HEK293 (cell line): ENCODE measurements at regions not wholly inside any gene's neighbourhood (a gene's known extent, or its start where the extent isn't known, plus 50 kb on each side); places are given as distances from the start of the nearest gene placed in this dataset.

Experiments used
- CTCF ChIA-PET: fragments of 350-600 bp; formaldehyde crosslinking; extraction: SDS; loops from one replicate; lab custom pipeline; 2021; ENCODE audit warnings: antibody characterized with exemption; lab: Yijun Ruan, JAX
- POLR2A ChIA-PET: fragments of 300-600 bp; formaldehyde crosslinking; extraction: SDS; loops from one replicate; lab custom pipeline; 2020; ENCODE audit warnings: antibody characterized with exemption, inconsistent platforms; lab: Yijun Ruan, JAX
- H3K27ac ChIP-seq: fragments of 200-500 bp; sonication (Bioruptor generic); 2 replicates; pipeline ENCODE4 v1.5.1; 2014; ENCODE audit warnings: low read depth, low read length, control low read depth, inconsistent platforms; ENCODE audit errors: extremely low read depth
- H3K36me3 ChIP-seq, 2 experiments: fragments of 200-500 bp in 1 of 2; sonication (Bioruptor generic) in 1 of 2; 1 replicate in 1 of 2; 2 replicates in 1 of 2; pipeline ENCODE4 v1.5.1; 2014 to 2017; ENCODE audit warnings: inconsistent platforms in 2 of 2, low read length in 2 of 2; ENCODE audit not compliant: control insufficient read depth in 2 of 2, insufficient read depth in 1 of 2
- H3K4me1 ChIP-seq: fragments of 200-500 bp; sonication (Bioruptor generic); 2 replicates; pipeline ENCODE4 v1.5.1; 2014; ENCODE audit warnings: mild to moderate bottlenecking, low read length, inconsistent platforms; ENCODE audit not compliant: control insufficient read depth, insufficient read depth
- H3K4me3 ChIP-seq: 2 replicates; pipeline ENCODE4 v1.5.1; 2011; ENCODE audit warnings: low read depth, mild to moderate bottlenecking, control low read depth, low read length, moderate library complexity
- H3K9me3 ChIP-seq: fragments of 200-500 bp; sonication (Bioruptor generic); 2 replicates; pipeline ENCODE4 v1.5.1; 2014; ENCODE audit warnings: low read depth, low read length, inconsistent platforms; ENCODE audit not compliant: control insufficient read depth, insufficient read depth
- BCL11A ChIP-seq: fragments of 450-650 bp; formaldehyde crosslinking; IDR thresholded peaks from 2 replicates; pipeline ENCODE4 v1.5.1; 2016; ENCODE audit warnings: low read depth, missing biosample characterization, missing genetic modification characterization
- GLIS1 ChIP-seq: fragments of 450-650 bp; formaldehyde crosslinking; IDR thresholded peaks from 2 replicates; pipeline ENCODE4 v1.5.1; 2016; ENCODE audit warnings: missing biosample characterization, missing genetic modification characterization
- HOXA7 ChIP-seq: sonication (generic); formaldehyde crosslinking; IDR thresholded peaks from 2 replicates; pipeline ENCODE4 v1.8.1; 2022; ENCODE audit warnings: missing genetic modification reagents, borderline replicate concordance
- KLF10 ChIP-seq: fragments of 450-650 bp; IDR thresholded peaks from 2 replicates; pipeline ENCODE4 v1.5.1; 2018; ENCODE audit warnings: missing biosample characterization, mild to moderate bottlenecking, missing genetic modification characterization
- ZBTB48 ChIP-seq: fragments of 450-650 bp; formaldehyde crosslinking; IDR thresholded peaks from 2 replicates; pipeline ENCODE4 v1.5.1; 2016; ENCODE audit warnings: missing biosample characterization, missing genetic modification characterization
- ZBTB8A ChIP-seq: fragments of 450-650 bp; formaldehyde crosslinking; IDR thresholded peaks from 2 replicates; pipeline ENCODE4 v1.5.1; 2016; ENCODE audit warnings: missing biosample characterization, missing genetic modification characterization
- ZFP3 ChIP-seq: fragments of 450-650 bp; formaldehyde crosslinking; IDR thresholded peaks from 2 replicates; pipeline ENCODE4 v1.5.1; 2016; ENCODE audit warnings: low read depth, missing biosample characterization, missing genetic modification characterization
- ZNF174 ChIP-seq: fragments of 450-650 bp; formaldehyde crosslinking; IDR thresholded peaks from 2 replicates; pipeline ENCODE4 v1.5.0; 2017; ENCODE audit warnings: missing biosample characterization, mild to moderate bottlenecking, missing genetic modification characterization
- ZNF175 ChIP-seq: fragments of 450-650 bp; formaldehyde crosslinking; IDR thresholded peaks from 2 replicates; pipeline ENCODE4 v1.5.1; 2016; ENCODE audit warnings: missing biosample characterization, missing genetic modification characterization
- ZNF2 ChIP-seq: fragments of 450-650 bp; formaldehyde crosslinking; IDR thresholded peaks from 2 replicates; pipeline ENCODE4 v1.5.1; 2016; ENCODE audit warnings: missing biosample characterization, missing genetic modification characterization
- ZNF202 ChIP-seq: fragments of 450-650 bp; formaldehyde crosslinking; IDR thresholded peaks from 2 replicates; pipeline ENCODE4 v1.5.1; 2016; ENCODE audit warnings: missing biosample characterization, missing genetic modification characterization, borderline replicate concordance
- ZNF211 ChIP-seq: fragments of 450-650 bp; formaldehyde crosslinking; IDR thresholded peaks from 2 replicates; pipeline ENCODE4 v1.5.1; 2016; ENCODE audit warnings: low read depth, missing biosample characterization, missing genetic modification characterization
- ZNF510 ChIP-seq: fragments of 450-650 bp; formaldehyde crosslinking; IDR thresholded peaks from 2 replicates; pipeline ENCODE4 v1.5.1; 2018; ENCODE audit warnings: mild to moderate bottlenecking, missing genetic modification characterization, missing biosample characterization; ENCODE audit not compliant: insufficient replicate concordance
- ZNF560 ChIP-seq: fragments of 450-650 bp; formaldehyde crosslinking; IDR thresholded peaks from 2 replicates; pipeline ENCODE4 v1.5.1; 2017; ENCODE audit warnings: missing biosample characterization, missing genetic modification characterization, borderline replicate concordance
- ZNF571 ChIP-seq: fragments of 450-650 bp; formaldehyde crosslinking; IDR thresholded peaks from 2 replicates; pipeline ENCODE4 v1.5.0; 2017; ENCODE audit warnings: missing biosample characterization, missing genetic modification characterization
- ZNF585B ChIP-seq: fragments of 450-650 bp; formaldehyde crosslinking; IDR thresholded peaks from 2 replicates; pipeline ENCODE4 v1.5.1; 2016; ENCODE audit warnings: missing biosample characterization, missing genetic modification characterization
- ZNF600 ChIP-seq: fragments of 450-650 bp; formaldehyde crosslinking; IDR thresholded peaks from 2 replicates; pipeline ENCODE4 v1.5.1; 2016; ENCODE audit warnings: missing biosample characterization, missing genetic modification characterization
- ZNF621 ChIP-seq: fragments of 450-650 bp; formaldehyde crosslinking; IDR thresholded peaks from 2 replicates; pipeline ENCODE4 v1.5.1; 2017; ENCODE audit warnings: missing biosample characterization, missing genetic modification characterization
- ZNF654 ChIP-seq: fragments of 450-650 bp; formaldehyde crosslinking; IDR thresholded peaks from 2 replicates; pipeline ENCODE4 v1.5.1; 2016; ENCODE audit warnings: low read depth, missing biosample characterization, missing genetic modification characterization
- ZNF701 ChIP-seq: fragments of 450-650 bp; formaldehyde crosslinking; IDR thresholded peaks from 2 replicates; pipeline ENCODE4 v1.5.1; 2016; ENCODE audit warnings: missing biosample characterization, missing genetic modification characterization
- ZXDB ChIP-seq: fragments of 450-650 bp; formaldehyde crosslinking; IDR thresholded peaks from 2 replicates; pipeline ENCODE4 v1.5.1; 2016; ENCODE audit warnings: missing biosample characterization, missing genetic modification characterization
- TF ChIP-seq, protein P1 (sequence below): fragments of 450-650 bp; IDR thresholded peaks from 2 replicates; pipeline ENCODE4 v1.5.1; 2018; ENCODE audit warnings: missing biosample characterization, missing genetic modification characterization
- TF ChIP-seq, protein P2 (sequence below): fragments of 450-650 bp; formaldehyde crosslinking; IDR thresholded peaks from 2 replicates; pipeline ENCODE4 v1.5.1; 2016; ENCODE audit warnings: missing biosample characterization, missing genetic modification characterization
- TF ChIP-seq, protein P3 (sequence below): fragments of 450-650 bp; formaldehyde crosslinking; IDR thresholded peaks from 2 replicates; pipeline ENCODE4 v1.5.1; 2017; ENCODE audit warnings: missing biosample characterization, missing genetic modification characterization
- TF ChIP-seq, protein P4 (sequence below): fragments of 450-650 bp; formaldehyde crosslinking; IDR thresholded peaks from 2 replicates; pipeline ENCODE4 v1.5.1; 2016; ENCODE audit warnings: missing biosample characterization, missing genetic modification characterization, low read depth
- TF ChIP-seq, protein P5 (sequence below): fragments of 450-650 bp; formaldehyde crosslinking; IDR thresholded peaks from 2 replicates; pipeline ENCODE4 v1.5.1; 2017; ENCODE audit warnings: missing biosample characterization, missing genetic modification characterization

DNA sequence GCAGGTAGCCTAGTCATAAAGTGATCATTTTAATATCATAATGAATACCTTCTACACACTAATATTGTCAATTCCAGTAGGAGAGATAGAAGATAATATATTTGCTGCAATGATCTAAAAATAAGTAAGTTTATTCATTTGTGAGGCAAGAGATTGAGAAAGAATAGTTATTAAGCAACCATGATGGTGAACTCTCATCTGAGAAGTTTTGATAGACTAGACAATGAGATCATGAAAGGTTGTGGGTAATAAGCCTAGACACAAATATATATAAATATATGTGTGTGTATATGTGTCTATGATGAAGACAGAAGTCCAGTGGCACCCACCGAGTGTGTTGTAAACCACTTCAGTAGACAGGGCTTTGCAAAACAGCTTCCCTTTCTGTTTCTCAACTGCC lies 181.0 kb upstream of the CHST9 start:
- H3K4me3 ChIP-seq = no peak overlapping the region
- ChIA-PET POLR2A (no interaction called here), CTCF (interaction anchor here (0.7 to 4.3 kb wide), 3 partner anchors 232 to 1101 kb away, joined by 4 to 64 read pairs (median 28); no protein-coding TSS in a partner anchor)
- no peaks in the 10 kb centered on the region for H3K36me3 ChIP-seq
- H3K4me1 ChIP-seq = no peaks in the 10 kb centered on the region
- TF ChIP-seq ZNF175 (no peak), BCL11A (tag by site-specific recombination) (no peak), ZNF2 (no peak), ZNF211 (tag by site-specific recombination) (no peak)
- H3K27ac ChIP-seq = no peak overlapping the region
- H3K9me3 ChIP-seq = no peaks in the 10 kb centered on the region

DNA sequence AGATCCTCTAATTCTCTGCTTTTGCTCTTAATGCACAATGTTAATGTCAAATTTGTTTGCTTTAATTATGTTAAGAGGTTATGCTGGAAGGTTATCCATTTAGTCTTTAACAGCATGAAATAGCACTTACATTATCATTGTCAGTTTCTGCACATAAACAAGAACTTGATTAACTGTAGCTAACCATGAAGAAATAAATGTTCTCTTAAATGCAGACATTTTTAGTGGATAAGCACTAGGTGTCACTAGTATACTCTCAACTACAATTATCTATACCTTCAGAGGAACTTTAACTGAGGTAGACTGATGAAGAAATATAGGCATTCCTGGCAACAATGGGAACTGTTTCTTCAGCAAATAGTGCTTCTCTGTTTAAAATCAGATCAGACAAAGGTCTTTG lies 178.8 kb upstream of the CHST9 start:
- H3K9me3 ChIP-seq = no peaks in the 10 kb centered on the region
- TF ChIP-seq HOXA7 (CRISPR knock-in tag) (no peak), ZNF654 (tag by site-specific recombination) (peak; percentile 35), ZNF571 (tag by site-specific recombination) (no peak), ZFP3 (tag by site-specific recombination) (no peak), ZNF701 (tag by site-specific recombination) (no peak), ZNF560 (tag by site-specific recombination) (no peak)
- TF ChIP-seq, protein P1, sequence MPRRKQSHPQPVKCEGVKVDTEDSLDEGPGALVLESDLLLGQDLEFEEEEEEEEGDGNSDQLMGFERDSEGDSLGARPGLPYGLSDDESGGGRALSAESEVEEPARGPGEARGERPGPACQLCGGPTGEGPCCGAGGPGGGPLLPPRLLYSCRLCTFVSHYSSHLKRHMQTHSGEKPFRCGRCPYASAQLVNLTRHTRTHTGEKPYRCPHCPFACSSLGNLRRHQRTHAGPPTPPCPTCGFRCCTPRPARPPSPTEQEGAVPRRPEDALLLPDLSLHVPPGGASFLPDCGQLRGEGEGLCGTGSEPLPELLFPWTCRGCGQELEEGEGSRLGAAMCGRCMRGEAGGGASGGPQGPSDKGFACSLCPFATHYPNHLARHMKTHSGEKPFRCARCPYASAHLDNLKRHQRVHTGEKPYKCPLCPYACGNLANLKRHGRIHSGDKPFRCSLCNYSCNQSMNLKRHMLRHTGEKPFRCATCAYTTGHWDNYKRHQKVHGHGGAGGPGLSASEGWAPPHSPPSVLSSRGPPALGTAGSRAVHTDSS (tag by site-specific recombination) = no peak
- TF ChIP-seq, protein P2, sequence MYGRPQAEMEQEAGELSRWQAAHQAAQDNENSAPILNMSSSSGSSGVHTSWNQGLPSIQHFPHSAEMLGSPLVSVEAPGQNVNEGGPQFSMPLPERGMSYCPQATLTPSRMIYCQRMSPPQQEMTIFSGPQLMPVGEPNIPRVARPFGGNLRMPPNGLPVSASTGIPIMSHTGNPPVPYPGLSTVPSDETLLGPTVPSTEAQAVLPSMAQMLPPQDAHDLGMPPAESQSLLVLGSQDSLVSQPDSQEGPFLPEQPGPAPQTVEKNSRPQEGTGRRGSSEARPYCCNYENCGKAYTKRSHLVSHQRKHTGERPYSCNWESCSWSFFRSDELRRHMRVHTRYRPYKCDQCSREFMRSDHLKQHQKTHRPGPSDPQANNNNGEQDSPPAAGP (tag by site-specific recombination) = no peak
- TF ChIP-seq, all 188 proteins: peak for 1
- no peak overlapping the region for H3K27ac ChIP-seq
- CTCF ChIA-PET = interaction anchor here (0.6 to 4.3 kb wide), 13 partner anchors 15 to 1609 kb away, joined by 3 to 64 read pairs (median 3); no protein-coding TSS in a partner anchor
- no peaks in the 10 kb centered on the region for H3K4me1 ChIP-seq
- no peak overlapping the region for H3K4me3 ChIP-seq
- no peaks in the 10 kb centered on the region for H3K36me3 ChIP-seq
- POLR2A ChIA-PET = no interaction called here

DNA sequence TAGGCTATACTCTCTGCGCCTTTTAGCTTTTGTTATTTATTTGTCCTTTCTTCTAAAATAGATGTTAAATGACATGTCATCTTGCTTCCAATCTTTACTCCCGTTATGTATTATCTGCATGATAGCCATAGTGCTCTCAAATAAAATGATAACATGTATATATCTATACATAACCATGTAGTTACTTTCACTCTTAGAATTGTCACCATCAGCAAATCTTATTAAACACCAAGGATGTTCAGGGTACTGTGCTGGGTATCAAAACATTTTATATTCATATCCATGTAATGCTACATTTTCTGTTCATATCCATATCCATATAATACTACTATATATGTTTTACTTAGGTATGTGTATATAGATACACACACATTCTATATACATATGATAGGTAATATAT lies 176.4 kb upstream of the CHST9 start:
- ChIA-PET POLR2A (no interaction called here), CTCF (no interaction called here)
- H3K4me3 ChIP-seq = no peak overlapping the region
- no peaks in the 10 kb centered on the region for H3K4me1 ChIP-seq
- no peaks in the 10 kb centered on the region for H3K36me3 ChIP-seq
- no peaks in the 10 kb centered on the region for H3K9me3 ChIP-seq
- no peak overlapping the region for H3K27ac ChIP-seq
- TF ChIP-seq ZNF510 (tag by site-specific recombination) (no peak), ZNF585B (tag by site-specific recombination) (no peak), ZBTB48 (tag by site-specific recombination) (no peak), ZXDB (tag by site-specific recombination) (no peak), GLIS1 (tag by site-specific recombination) (no peak), KLF10 (tag by site-specific recombination) (no peak), ZNF600 (tag by site-specific recombination) (no peak), ZNF560 (tag by site-specific recombination) (no peak), ZNF202 (tag by site-specific recombination) (no peak), ZBTB8A (tag by site-specific recombination) (no peak), ZNF621 (tag by site-specific recombination) (no peak), ZNF174 (no peak)
- TF ChIP-seq, protein P3, sequence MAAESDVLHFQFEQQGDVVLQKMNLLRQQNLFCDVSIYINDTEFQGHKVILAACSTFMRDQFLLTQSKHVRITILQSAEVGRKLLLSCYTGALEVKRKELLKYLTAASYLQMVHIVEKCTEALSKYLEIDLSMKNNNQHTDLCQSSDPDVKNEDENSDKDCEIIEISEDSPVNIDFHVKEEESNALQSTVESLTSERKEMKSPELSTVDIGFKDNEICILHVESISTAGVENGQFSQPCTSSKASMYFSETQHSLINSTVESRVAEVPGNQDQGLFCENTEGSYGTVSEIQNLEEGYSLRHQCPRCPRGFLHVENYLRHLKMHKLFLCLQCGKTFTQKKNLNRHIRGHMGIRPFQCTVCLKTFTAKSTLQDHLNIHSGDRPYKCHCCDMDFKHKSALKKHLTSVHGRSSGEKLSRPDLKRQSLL (tag by site-specific recombination) = no peak
- TF ChIP-seq, protein P4, sequence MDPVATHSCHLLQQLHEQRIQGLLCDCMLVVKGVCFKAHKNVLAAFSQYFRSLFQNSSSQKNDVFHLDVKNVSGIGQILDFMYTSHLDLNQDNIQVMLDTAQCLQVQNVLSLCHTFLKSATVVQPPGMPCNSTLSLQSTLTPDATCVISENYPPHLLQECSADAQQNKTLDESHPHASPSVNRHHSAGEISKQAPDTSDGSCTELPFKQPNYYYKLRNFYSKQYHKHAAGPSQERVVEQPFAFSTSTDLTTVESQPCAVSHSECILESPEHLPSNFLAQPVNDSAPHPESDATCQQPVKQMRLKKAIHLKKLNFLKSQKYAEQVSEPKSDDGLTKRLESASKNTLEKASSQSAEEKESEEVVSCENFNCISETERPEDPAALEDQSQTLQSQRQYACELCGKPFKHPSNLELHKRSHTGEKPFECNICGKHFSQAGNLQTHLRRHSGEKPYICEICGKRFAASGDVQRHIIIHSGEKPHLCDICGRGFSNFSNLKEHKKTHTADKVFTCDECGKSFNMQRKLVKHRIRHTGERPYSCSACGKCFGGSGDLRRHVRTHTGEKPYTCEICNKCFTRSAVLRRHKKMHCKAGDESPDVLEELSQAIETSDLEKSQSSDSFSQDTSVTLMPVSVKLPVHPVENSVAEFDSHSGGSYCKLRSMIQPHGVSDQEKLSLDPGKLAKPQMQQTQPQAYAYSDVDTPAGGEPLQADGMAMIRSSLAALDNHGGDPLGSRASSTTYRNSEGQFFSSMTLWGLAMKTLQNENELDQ (tag by site-specific recombination) = no peak
- TF ChIP-seq, protein P5, sequence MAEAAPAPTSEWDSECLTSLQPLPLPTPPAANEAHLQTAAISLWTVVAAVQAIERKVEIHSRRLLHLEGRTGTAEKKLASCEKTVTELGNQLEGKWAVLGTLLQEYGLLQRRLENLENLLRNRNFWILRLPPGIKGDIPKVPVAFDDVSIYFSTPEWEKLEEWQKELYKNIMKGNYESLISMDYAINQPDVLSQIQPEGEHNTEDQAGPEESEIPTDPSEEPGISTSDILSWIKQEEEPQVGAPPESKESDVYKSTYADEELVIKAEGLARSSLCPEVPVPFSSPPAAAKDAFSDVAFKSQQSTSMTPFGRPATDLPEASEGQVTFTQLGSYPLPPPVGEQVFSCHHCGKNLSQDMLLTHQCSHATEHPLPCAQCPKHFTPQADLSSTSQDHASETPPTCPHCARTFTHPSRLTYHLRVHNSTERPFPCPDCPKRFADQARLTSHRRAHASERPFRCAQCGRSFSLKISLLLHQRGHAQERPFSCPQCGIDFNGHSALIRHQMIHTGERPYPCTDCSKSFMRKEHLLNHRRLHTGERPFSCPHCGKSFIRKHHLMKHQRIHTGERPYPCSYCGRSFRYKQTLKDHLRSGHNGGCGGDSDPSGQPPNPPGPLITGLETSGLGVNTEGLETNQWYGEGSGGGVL = no peak
